Sigmoid colon (tissue), 6 donors: ENCODE measurements at regions not wholly inside any gene's neighbourhood (a gene's known extent, or its start where the extent isn't known, plus 50 kb on each side); places are given as distances from the start of the nearest gene placed in this dataset.

Source experiments
- DNase-seq: peaks from one replicate; pipeline ENCODE4 v3.0.0-alpha.2; 2019
- H3K27ac ChIP-seq, 4 donors: fragments of 200-600 bp; sonication (generic); one replicate each; pipeline ENCODE4 v1.5.1; 2016 to 2019; ENCODE audit warnings: mild to moderate bottlenecking in 1 of 4
- H3K27me3 ChIP-seq, 3 donors: fragments of 200-600 bp; sonication (generic); one replicate each; pipeline ENCODE4 v1.5.1; 2019; ENCODE audit warnings: mild to moderate bottlenecking in 1 of 3
- H3K36me3 ChIP-seq, 4 donors: fragments of 200-600 bp; sonication (generic); one replicate each; pipeline ENCODE4 v1.5.1; 2016 to 2019
- H3K4me1 ChIP-seq, 4 donors: fragments of 200-600 bp; sonication (generic); one replicate each; pipeline ENCODE4 v1.5.1; 2017 to 2019
- H3K4me3 ChIP-seq, 4 donors: fragments of 200-600 bp; sonication (generic); one replicate each; pipeline ENCODE4 v1.5.1; 2017 to 2019; ENCODE audit warnings: mild to moderate bottlenecking in 2 of 4, moderate library complexity in 1 of 4
- H3K9me3 ChIP-seq, 4 donors: fragments of 200-600 bp in 3 of 4; sonication (generic) in 3 of 4; one replicate each; pipeline versions ENCODE4 v1.5.1 to v1.6.1; 2013 to 2019
- EP300 ChIP-seq, 4 donors: sonication (generic); formaldehyde crosslinking; IDR thresholded peaks; one replicate each; pipeline ENCODE4 v1.6.1; 2017; ENCODE audit warnings: antibody characterized with exemption in 4 of 4
- POLR2A ChIP-seq, 2 donors: fragments of 450-650 bp; IDR thresholded peaks; one replicate each; pipeline ENCODE4 v1.6.1; 2016; ENCODE audit warnings: antibody characterized with exemption in 2 of 2, mild to moderate bottlenecking in 2 of 2, moderate library complexity in 2 of 2
- POLR2AphosphoS5 ChIP-seq, 4 donors: sonication (generic); formaldehyde crosslinking; IDR thresholded peaks; one replicate each; pipeline ENCODE4 v1.6.1; 2017; ENCODE audit warnings: antibody characterized with exemption in 4 of 4
- WGBS, 2 donors: extraction: QIAGEN DNeasy Blood & Tissue Kit; methylation state at CpG; one replicate each; pipeline ENCODE4 v1.1.7; 2013; 5-methylcytosine and 5-hydroxymethylcytosine counted together
- intact Hi-C: fragments of 100-400 bp; cut with DNase I; formaldehyde crosslinking; loops from one replicate; pipeline ENCODE4 v1.15.1; 2023
- TF ChIP-seq, protein P1 (sequence below), 4 experiments: fragments of 450-650 bp in 3 of 4; fragments of 200-600 bp in 1 of 4; IDR thresholded peaks; one replicate each; pipeline ENCODE4 v1.5.1; 2016 to 2019; ENCODE audit warnings: antibody characterized with exemption in 4 of 4, mild to moderate bottlenecking in 3 of 4, moderate library complexity in 2 of 4
- donor health status: healthy with polysubstance abuse.
- donor health status: healthy.

- H3K27ac ChIP-seq = no peak overlapping the region
- H3K9me3 ChIP-seq = no peaks in the 10 kb centered on the region
- no peaks in the 10 kb centered on the region for H3K4me1 ChIP-seq
- WGBS, 2 donors = 65% methylated on average over 6 of the region's 6 CpGs; no CpG with 5 or more reads in 1 of the 2 donors
- intact Hi-C loops = no loop called here
- no peak for DNase-seq
- no peaks in the 10 kb centered on the region for H3K36me3 ChIP-seq
- no peak overlapping the region for H3K4me3 ChIP-seq
- TF ChIP-seq POLR2AphosphoS5 (IDR thresholded peaks at IDR 0.05) = no peak
- no peak for TF ChIP-seq EP300 (IDR thresholded peaks at IDR 0.05)
- no peak for TF ChIP-seq POLR2A (IDR thresholded peaks at IDR 0.05)
- TF ChIP-seq, protein P1, sequence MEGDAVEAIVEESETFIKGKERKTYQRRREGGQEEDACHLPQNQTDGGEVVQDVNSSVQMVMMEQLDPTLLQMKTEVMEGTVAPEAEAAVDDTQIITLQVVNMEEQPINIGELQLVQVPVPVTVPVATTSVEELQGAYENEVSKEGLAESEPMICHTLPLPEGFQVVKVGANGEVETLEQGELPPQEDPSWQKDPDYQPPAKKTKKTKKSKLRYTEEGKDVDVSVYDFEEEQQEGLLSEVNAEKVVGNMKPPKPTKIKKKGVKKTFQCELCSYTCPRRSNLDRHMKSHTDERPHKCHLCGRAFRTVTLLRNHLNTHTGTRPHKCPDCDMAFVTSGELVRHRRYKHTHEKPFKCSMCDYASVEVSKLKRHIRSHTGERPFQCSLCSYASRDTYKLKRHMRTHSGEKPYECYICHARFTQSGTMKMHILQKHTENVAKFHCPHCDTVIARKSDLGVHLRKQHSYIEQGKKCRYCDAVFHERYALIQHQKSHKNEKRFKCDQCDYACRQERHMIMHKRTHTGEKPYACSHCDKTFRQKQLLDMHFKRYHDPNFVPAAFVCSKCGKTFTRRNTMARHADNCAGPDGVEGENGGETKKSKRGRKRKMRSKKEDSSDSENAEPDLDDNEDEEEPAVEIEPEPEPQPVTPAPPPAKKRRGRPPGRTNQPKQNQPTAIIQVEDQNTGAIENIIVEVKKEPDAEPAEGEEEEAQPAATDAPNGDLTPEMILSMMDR (IDR thresholded peaks at IDR 0.05) = no peak
- H3K27me3 ChIP-seq = no peaks in the 10 kb centered on the region
Measured at GRCh38 chr3:162845918-162846317, 1349.3 kb downstream of the OTOL1 start.

DNA sequence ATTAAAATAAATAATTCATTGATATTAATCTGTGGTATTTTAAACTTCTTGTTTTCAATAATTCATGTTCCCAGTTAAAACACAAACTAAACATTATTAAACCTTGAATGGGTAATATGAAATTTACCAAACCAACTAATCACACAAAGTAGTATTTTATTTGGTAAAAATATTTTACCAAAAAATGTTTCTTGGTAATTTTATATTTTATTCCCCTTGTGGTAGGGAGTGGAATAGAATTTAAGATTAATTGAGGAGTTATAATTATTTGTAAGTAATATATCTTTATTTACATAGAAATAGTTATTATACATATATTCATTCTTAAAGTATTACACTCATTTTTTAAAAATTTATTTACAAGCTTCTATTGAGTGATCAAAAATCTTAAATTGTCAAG is 1350.9 kb downstream of the OTOL1 start:
- intact Hi-C loops = no loop called here
- TF ChIP-seq EP300 (IDR thresholded peaks at IDR 0.05) = no peak
- TF ChIP-seq POLR2AphosphoS5 (IDR thresholded peaks at IDR 0.05) = no peak
- TF ChIP-seq POLR2A (IDR thresholded peaks at IDR 0.05) = no peak
- TF ChIP-seq, protein P1 (IDR thresholded peaks at IDR 0.05) = no peak
- DNase-seq = no peak
- no peak overlapping the region for H3K4me3 ChIP-seq
- H3K27ac ChIP-seq = no peak overlapping the region
- no peaks in the 10 kb centered on the region for H3K4me1 ChIP-seq
- H3K36me3 ChIP-seq = no peaks in the 10 kb centered on the region
- no peaks in the 10 kb centered on the region for H3K27me3 ChIP-seq
- no peaks in the 10 kb centered on the region for H3K9me3 ChIP-seq

- no peaks in the 10 kb centered on the region for H3K36me3 ChIP-seq
- no peak overlapping the region for H3K4me3 ChIP-seq
- no peak overlapping the region for H3K27ac ChIP-seq
- peaks cover 0 to 3% (median 0%) of the 10 kb centered on the region in 4 donors for H3K9me3 ChIP-seq
- DNase-seq = no peak
- WGBS, 2 donors = 89% methylated on average over 1 of the region's 1 CpG; no CpG with 5 or more reads in 1 of the 2 donors
- no peaks in the 10 kb centered on the region for H3K27me3 ChIP-seq
- H3K4me1 ChIP-seq = peaks cover 0 to 5% (median 2%) of the 10 kb centered on the region in 4 donors
- intact Hi-C loops = no loop called here
- TF ChIP-seq, protein P1 (IDR thresholded peaks at IDR 0.05) = no peak
- no peak for TF ChIP-seq POLR2A (IDR thresholded peaks at IDR 0.05)
Measured at GRCh38 chr3:162863579-162863978, 1367.0 kb downstream of the OTOL1 start.

- Histone ChIP-seq H3K27ac (no peak overlapping the region), H3K9me3 (peaks cover 0 to 3% (median under 1%) of the 10 kb centered on the region in 4 donors), H3K27me3 (no peaks in the 10 kb centered on the region), H3K4me1 (peaks cover 0 to 5% (median 2%) of the 10 kb centered on the region in 4 donors), H3K36me3 (no peaks in the 10 kb centered on the region), H3K4me3 (no peak overlapping the region)
- DNase-seq = no peak
- intact Hi-C loops = no loop called here
- TF ChIP-seq, protein P1 (IDR thresholded peaks at IDR 0.05) = no peak
- TF ChIP-seq EP300 (IDR thresholded peaks at IDR 0.05) (no peak), POLR2A (IDR thresholded peaks at IDR 0.05) (no peak), POLR2AphosphoS5 (IDR thresholded peaks at IDR 0.05) (no peak)
- 33% methylated on average over 1 of the region's 1 CpG; no CpG with 5 or more reads in 1 of the 2 donors for WGBS, 2 donors
Measured at GRCh38 chr3:162865466-162865865, 1368.9 kb downstream of the OTOL1 start.

GRCh38 chr3:162879021-162879562 is 1382.5 kb downstream of the OTOL1 start:
- Histone ChIP-seq H3K9me3 (no peaks in the 10 kb centered on the region), H3K27ac (no peak overlapping the region), H3K27me3 (no peaks in the 10 kb centered on the region), H3K4me3 (no peak overlapping the region), H3K4me1 (peaks cover 0 to 18% (median 0%) of the 10 kb centered on the region in 4 donors), H3K36me3 (no peaks in the 10 kb centered on the region)
- WGBS, 2 donors = 84% methylated on average over 1 of the region's 1 CpG; no CpG with 5 or more reads in 1 of the 2 donors
- TF ChIP-seq POLR2AphosphoS5 (IDR thresholded peaks at IDR 0.05) (peak in 2 of 4 donors; percentile 76 to 79), POLR2A (IDR thresholded peaks at IDR 0.05) (no peak), EP300 (IDR thresholded peaks at IDR 0.05) (no peak)
- TF ChIP-seq, protein P1 (IDR thresholded peaks at IDR 0.05) = no peak
- DNase-seq = no peak
- intact Hi-C loops = no loop called here
